Activated CD4-positive, alpha-beta T cell treated with anti-CD3 and anti-CD28 coated beads, Interleukin-2, amount 50 U/mL, for 48 hours (primary cell): ENCODE measurements at regions not wholly inside any gene's neighbourhood (a gene's known extent, or its start where the extent isn't known, plus 50 kb on each side); places are given as distances from the start of the nearest gene placed in this dataset.
"Not testable (repeated sequence)": the region's sequence is repeated elsewhere in the genome, so short reads cannot be mapped to it uniquely, and the experiment has no call there.

Experiments
- DNase-seq, 2 experiments: peaks; one replicate each; pipeline ENCODE4 v3.0.0-alpha.2; 2020

DNA sequence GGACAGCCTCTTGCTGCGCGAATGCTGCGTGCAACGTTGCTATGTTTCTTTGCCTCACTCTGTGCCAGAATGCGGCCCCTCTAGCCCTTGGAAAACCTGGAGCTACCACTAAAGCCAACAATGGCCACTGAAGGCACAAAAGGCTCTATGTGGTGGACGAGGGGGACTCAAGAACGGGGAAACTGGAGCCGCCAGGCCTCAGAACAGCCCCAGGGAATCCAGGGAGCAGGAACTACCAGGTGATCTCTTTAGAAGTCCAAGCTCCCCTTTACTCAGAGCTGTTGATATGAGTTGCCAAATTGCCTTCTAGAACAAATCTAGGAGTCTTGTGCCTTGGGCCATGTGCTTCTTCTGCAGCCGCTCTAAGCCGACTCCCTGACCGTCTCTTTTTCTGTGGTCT lies 113.8 kb upstream of the ERRFI1 start:
- no peak for DNase-seq

DNA sequence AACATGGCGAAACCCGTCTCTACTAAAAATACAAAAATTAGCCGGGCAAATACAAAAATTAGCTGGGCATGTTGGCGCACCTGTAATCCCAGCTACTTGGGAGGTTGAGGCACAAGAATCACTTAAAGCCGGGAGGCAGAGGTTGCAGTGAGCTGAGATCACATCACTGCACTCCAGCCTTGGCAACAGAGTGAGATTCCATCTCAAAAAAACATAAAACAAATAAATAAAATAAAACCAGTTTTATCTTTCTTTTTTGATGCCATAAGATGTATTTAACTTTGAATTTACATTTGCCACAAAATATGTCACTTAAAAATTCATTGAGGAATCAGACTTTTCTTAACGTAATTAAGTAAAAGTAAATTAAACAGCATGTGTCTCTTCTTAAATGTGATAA lies 113.3 kb upstream of the ERRFI1 start:
- no peak for DNase-seq

DNA sequence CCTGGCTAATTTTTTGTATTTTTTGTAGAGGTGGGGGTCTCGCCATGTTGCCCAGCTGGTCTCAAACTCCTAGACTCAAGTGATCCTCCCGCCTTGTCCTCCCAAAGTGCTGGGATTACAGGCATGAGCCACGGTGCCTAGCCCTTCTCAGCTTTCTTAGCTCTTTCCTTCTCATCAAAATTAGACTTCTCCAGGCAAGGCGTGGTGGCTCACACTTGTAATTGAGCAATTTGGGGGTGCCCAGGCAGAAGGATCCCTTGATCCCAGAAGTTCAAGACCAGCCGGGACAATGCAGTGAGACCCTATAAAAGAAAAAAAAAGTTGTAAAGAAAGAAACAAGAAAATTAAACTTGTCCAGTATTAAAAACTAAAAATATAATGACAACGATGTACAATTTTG lies 112.6 kb upstream of the ERRFI1 start:
- no peak for DNase-seq

DNA sequence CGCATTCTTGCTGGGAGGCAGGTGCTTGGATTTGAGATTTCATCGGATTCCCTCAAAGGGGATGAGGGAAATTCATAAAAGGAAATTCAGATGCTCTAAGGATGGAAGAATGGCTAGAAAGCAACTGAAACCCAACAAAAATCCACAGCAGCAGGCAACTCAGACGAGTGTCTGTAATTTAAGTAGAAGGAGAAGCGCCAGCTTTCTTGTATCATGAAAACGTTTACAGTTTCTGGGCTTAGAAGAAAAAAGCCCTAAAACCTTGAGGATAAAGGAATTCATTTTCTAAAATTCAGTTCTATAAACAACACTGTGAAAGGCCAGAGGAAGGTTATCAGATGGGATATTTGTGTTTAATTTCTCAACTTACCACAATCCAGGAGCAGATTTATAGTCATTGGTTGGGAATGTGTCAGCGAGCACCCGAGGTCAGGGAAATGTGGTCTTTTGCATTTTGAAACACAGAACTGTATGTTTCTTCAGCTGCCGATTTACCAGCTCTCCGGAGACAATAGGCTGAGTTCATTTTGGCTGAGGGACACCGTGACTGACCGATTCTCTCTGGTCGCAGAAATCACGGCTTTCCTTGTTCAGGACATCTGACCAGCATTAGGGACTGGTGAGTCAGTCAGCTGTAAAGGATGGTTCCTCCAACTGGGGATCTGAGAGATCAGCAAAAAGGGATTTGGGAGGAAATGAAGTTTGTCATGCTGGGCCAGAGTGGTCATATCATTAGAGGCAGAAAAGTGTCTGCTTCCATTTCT lies 111.6 kb upstream of the ERRFI1 start:
- DNase-seq, result no peak

DNA sequence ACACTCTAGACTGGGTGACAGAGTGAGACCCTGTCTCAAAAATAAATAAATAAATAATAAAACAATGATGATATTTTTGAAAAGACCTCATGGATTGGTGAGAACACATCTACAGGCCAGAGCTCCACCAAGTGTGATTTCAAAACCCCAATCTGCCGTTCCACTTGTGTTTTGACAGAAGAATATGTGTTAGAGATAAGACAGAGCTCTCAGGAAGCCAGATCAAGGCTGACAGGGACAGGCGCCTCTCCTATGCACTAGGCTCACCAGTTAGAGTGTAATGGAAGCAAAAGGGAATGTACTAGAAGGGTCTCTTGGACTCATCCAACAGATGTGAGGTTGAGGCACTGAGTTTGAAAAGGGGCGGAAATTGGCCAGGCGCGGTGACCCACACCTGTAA lies 110.7 kb upstream of the ERRFI1 start:
- no peak for DNase-seq

DNA sequence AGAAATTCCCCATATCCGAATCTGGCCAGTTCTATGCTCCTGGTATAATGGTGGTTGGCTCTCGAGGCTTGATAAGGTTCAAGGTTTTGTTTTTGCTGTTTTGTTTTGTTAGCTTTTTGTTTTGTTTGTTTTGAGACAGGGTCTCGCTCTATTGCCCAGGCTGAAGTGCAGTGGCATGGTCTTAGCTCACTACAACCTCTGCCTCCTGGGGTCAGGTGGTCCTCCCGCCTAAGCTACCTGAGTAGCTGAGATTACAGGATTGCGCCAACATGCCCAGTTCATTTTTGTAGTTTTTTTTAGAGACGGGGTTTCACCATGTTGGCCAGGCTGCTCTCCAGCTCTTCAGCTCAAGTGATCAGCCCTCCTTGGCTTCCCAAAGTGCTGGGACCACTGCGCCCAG lies 109.1 kb upstream of the ERRFI1 start:
- no peak for DNase-seq

DNA sequence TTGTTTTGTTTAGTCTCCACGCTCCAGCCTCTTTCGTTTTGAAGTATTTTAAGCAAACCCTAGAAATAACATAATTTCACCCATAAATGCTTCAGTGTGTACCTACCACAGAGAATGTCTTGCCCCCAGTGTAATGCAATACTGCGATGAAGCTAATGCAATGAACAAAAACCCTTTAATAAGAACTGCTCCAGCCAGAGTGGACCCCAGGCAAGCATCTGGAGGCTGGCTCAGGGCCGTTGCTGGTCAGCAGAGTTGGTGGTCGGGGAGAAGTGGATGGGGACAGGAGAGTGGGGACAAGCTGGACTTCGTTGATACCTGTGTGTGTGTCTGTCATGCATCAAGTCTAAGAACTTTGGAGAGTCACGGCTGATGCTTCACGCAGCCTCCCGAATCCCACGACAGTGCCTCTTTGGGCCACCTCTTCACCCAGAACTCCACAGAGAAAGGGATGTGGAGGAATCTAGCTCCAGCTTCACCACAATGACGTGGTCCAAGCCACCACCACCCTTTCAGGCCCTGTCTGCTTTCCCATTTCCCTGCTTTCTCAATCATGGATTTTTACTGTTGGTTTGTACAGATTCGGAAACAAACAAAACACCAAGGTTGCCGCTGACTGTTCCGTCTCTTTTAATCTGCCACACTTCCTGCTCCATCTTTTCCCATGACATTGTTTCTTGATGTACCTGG lies 108.6 kb upstream of the ERRFI1 start:
- no peak for DNase-seq

DNA sequence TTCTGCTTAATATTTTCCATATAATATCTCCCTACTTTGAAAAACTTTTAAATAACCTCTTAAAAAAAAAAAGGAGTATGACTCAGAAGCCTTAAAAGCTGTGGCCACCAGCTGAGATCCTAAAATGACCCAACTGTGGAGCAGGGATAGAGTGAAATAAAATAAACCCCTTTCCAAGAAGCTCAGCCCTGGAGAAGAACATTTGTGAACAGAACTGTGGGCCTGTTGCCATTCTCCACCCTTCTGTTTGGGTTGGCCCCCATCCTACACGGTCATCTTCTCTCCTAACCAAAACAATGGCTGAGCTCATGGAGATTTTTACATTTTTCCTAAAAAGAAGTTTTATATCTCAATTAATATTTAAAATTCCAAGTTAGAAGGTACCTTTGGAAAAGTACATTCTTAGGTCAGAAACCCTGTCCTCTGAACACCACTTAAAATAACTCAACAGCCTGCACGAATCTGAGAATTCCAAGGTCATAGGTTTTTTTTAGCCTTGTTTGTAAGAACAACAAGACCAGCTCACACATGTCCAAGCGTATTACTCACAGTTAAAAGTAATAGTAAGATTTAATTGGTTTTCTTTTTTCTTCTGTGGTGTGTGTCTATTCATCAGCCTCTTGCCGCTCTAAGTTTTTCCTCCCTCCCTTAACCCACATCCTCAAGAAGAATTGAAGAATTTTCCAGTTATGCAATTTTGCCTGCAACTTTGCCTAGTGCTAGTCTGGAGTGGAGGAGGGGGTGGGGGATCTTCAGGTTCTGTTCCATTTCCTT lies 107.7 kb upstream of the ERRFI1 start:
- no peak for DNase-seq

DNA sequence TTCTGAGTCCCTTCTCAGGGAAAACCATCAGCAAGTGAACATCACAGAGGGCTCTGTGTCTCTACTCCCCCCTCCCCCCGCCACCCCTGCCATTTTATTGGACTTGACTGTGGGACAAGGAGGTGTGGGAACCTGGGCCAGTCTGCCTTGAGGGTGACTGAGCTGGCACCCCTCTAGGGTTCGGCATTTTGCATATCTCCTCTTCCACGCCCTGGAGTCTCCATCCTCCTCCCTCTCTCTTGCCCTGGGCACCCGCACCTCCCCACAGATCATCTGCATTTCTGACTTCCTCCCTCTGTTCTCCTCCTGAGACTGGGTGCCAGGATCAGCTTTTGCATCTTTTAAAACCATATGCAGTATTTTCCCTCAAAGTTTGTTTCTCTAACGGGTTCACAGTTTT lies 107.1 kb upstream of the ERRFI1 start:
- DNase-seq, result no peak

DNA sequence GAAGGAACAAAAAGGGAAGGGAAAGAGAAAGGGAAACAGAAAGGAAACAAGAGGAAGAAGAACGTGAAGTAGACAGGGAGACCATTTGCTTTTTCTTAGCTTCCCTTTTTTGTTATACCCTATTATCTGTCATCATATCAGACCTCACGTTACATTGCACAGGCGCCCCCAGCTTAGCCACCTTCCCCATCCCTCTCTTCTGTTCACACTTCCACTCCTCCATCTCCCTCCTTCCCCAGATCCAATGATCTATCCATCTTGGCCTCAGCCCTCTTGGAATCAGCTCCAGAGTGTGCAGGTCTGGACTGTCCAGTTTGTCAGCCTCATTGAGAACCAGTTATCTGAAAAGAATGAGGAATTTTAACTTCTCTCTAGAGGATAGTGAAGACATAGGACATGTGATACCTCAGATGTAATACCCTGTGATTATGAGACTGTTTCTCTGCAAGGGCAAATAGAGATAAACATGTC lies 101.1 kb upstream of the ERRFI1 start:
- no peak for DNase-seq

DNA sequence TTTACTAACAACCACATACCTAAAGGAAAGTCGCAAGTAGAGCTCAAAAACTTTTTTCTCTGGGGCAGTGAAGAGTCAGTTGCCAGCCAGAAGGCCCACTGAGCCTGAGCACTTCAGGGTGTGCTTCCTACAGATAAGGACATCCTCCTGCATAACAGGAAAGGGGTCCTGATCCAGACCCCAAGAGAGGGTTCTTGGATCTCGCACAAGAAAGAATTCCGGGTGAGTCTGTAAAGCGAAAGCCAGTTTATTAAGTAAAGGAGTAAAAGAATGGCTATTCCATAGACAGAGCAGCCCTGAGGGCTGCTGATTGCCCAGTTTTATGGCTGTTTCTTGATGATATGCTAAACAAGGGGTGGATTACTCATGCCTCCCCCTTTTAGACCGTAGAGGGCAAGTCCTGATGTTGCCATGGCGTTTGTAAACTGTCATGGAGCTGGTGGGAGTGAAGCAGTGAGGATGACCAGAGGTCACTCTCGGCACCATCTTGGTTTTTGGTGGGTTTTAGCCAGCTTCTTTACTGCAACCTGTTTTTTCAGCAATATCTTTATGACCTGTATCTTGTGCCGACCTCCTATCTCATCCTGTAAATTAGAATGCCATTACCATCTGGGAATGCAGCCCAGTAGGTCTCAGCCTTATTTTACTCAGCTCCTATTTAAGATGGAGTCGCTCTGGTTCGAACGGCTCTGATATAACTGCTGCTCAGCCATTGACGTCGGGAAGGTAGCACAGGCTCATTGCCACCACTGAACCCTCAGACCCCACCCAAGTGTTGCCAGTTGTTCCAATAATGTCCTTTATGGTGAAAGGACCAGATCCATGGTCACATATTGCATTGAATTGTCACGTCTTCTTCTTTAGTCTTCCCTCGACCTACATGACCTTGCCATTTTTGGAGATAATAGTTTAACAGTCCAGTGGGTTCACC lies 96.6 kb upstream of the ERRFI1 start:
- no peak for DNase-seq

DNA sequence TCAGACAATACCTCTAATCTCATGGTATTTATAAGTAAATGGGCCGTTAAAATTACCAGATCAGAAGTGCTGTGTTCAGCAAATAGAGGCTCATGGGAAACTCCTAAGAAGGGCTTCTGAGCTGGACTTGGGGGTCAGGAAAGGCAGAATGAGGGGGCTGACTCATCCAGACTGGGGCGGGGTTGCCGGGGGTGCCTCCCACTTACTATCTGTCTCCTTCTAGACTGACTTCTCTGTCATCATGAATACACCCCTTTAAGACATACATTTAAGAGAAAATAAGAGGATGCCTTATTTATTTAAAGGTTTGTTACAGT lies 96.0 kb upstream of the ERRFI1 start:
- DNase-seq, result no peak

DNA sequence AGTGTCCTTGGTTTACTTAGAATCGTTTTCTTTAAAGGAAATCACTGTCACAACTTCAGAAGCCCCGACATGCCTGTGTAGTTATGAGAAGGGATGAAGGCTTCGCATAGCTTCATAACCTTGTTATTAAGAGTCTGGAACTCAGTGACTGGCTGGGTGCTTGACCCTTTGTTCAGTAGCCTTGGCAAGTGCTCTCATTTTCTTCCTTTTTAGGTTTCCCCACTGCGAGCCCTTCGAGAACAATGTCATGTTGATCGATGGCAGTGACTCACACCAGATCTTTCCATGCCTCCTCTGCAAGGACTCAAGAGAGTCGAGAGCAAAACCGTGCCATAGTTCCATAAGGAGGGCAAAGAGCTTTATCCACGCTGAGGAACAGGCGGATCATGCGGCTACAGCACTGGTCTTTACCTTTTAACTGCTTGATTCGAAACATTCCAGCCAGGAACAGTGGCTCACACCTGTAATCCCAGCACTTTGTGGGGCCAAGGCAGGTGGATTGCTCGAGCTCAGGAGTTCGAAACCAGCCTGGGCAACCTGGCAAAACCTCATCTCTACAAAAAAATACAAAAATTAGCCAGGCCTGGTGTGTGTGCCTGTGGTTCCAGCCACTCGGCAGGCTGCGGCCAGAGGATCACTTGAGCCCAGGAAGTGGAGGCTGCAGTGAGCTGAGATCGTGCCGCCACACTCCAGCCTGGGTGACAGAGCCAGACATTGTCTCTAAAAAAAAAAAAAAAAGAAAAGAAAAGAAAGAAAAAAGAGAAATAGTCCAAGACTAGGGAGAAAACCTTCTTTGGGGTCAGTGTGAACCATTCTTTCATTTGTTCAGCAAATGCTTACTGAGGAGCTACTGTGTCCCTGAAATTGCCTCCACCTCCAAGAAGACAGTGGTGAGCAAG lies 95.4 kb upstream of the ERRFI1 start:
- no peak for DNase-seq

DNA sequence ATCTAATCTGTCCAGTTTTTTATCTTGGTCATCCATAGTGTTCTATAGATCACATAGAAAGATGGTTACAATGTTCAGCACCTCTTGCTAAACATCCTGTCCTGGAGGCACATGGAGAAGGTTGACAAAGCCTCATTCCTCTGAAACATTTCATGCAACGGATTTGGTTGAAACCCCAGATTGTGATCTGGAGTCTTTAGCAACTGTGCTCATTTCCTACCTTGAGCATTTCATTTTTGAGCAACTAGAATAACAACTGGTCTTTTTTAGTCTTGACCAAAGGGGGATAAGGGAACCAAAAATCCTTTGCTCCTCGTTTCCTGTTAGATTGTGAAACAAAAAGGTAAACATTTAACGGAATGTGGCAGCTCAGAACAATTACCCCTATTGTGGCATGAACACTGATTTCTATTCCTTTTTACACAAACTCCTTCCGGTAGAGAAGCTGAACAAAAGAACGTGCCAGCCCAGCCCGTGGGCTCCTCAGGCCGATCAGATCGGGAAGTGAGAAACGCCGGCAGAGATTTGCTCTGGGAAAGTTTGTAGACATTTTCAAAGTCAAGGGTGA lies 94.7 kb upstream of the ERRFI1 start:
- no peak for DNase-seq

DNA sequence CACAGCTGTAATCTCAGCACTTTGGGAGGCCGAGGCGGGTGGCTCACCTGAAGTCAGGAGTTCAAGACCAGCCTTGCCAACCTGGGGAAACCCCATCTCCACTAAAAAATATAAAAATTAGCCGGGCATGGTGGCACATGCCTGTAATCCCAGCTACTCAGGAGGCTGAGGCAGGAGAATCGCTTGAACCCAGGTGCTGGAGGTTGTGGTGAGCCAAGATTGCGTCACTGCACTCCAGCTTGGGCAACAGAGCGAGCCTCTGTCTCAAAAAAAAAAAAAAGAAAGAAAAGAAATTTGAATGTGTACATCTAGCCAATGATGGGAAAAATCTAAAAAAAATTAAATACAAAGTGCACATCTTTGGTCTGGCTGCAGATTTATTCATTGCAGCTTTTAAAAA lies 92.6 kb upstream of the ERRFI1 start:
- not testable (repeated sequence) for DNase-seq

DNA sequence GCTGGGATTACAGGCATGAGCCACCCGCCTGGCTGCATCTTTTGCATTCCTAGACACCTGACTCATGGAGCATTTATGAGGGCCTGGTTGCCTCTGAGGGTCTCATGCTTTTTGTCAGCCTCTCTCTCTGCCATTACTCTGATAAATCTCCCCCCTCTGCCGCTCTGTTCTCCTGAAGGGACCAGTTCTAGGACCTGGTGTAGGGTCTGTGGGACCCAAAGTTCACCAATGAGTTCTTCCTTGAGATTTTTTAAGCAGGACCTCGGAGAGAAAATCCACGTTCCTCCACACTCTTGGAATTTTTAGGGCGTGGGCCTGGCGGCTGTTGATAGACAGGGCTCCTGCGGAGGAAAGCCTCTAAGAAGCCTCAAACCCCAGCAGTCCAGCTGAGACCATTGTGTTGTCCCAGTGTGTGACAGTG lies 91.9 kb upstream of the ERRFI1 start:
- DNase-seq, result no peak

DNA sequence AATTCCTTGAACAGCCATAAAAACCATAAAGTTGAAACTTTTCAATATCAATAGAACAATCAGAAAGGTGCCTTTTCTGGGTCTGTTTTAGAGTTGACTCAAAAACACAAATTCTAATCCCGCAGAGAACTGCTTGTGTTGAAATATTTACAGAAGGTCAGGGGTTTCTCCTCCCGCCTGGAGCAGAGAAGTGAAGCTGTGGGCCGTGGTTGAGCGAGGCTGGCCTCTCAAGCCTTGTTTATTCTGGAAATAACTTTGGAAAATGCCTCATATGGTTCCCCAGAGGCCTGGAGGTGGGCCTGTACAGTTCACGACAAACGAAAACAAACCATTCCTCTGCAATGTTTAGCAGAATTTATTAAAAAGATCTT lies 90.8 kb upstream of the ERRFI1 start:
- no peak for DNase-seq

DNA sequence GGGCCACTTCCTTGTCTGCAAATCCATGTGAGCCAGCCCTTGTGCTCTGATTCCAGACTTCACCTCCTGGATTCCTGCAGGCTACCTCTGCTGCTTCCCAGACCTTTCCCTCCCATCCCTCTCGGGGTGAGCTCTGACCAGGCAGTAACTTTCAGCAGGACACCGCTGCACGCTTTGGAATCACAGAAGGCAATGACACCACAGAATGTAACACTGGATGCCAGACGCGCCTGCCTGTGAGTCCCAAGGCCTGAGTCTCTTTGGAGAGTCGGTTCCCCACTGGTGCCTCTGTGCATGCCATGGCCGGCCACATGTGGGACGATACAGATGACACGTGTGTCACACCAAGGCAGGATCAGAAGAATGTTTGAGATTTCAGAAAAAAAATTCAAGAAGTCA lies 89.7 kb upstream of the ERRFI1 start:
- no peak for DNase-seq

DNA sequence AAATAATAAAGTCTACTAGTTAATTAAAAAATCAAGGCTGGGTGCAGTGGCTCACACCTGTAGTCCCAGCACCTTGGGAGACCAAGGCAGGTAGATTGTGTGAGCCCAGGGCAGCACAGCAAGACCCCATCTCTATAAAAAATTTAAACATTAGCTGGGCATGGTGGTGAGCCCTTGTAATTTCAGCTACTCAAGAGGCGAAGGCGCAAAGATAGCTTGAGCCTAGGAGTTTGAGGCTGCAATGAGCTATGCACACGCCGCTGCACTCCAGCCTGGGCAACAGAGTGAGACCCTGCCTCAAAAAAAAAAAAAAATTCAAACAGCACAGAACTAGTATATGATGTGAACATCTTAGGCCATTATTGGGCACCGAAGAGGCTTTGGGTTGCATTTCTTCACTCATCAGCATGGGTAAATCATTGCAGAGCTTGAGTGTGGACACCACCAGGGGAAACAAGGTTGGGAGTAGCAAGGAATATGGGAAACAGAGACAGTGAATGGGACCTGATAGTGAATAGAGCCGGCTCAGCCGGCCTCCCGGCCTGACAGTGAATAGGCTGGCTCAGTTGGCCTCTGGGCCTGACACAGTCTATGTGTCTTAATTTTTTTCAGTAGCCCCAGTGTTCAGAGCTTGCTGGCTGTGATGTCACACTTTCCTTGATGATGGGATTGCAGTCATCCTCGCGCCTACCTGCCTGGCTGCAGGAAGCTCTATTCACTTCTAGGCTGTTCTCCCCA lies 89.1 kb upstream of the ERRFI1 start:
- DNase-seq, result no peak
